SK-N-SH (cell line): ENCODE measurements at regions not wholly inside any gene's neighbourhood (a gene's known extent, or its start where the extent isn't known, plus 50 kb on each side); places are given as distances from the start of the nearest gene placed in this dataset.

ENCODE experiments used
- CTCF ChIA-PET: fragments of 300-600, 350-600 bp; formaldehyde crosslinking; extraction: SDS; loops from one replicate; lab custom pipeline; 2021; lab: Yijun Ruan, JAX
- POLR2A ChIA-PET: fragments of 350-600 bp; sonication (Branson Sonifier 250); formaldehyde crosslinking; extraction: SDS; loops from one replicate; lab custom pipeline; 2020; ENCODE audit warnings: antibody characterized with exemption, inconsistent platforms; lab: Yijun Ruan, JAX
- DNase-seq: peaks from one replicate; pipeline ENCODE4 v3.0.0; 2012
- H2AFZ ChIP-seq: fragments of 200-600 bp; sonication (generic); 2 replicates; pipeline ENCODE4 v1.8.1; 2016; ENCODE audit warnings: antibody characterized with exemption, mild to moderate bottlenecking, low read depth
- H3F3A ChIP-seq: fragments of 200-600 bp; sonication (generic); replicated peaks from 2 replicates; pipeline ENCODE3; 2016; ENCODE audit warnings: antibody characterized with exemption, mild to moderate bottlenecking; ENCODE audit not compliant: insufficient read depth
- H3K27ac ChIP-seq, 2 experiments: fragments of 200-500 bp in 1 of 2; fragments of 200-600 bp in 1 of 2; sonication (Bioruptor generic) in 1 of 2; sonication (generic), shearing (Covaris generic) in 1 of 2; 2 replicates each; pipeline versions ENCODE4 v1.5.1 to v1.6.1; 2014 to 2016; ENCODE audit warnings: low read depth in 2 of 2, inconsistent platforms in 1 of 2, low read length in 1 of 2, mild to moderate bottlenecking in 1 of 2, mixed read lengths in 1 of 2
- H3K27me3 ChIP-seq: fragments of 200-600 bp; sonication (generic), shearing (Covaris generic); 2 replicates; pipeline ENCODE4 v1.6.1; 2016; ENCODE audit warnings: mixed run types; ENCODE audit not compliant: insufficient read depth
- H3K36me3 ChIP-seq, 2 experiments: fragments of 200-500 bp in 1 of 2; fragments of 200-600 bp in 1 of 2; sonication (Bioruptor generic) in 1 of 2; sonication (generic) in 1 of 2; replicated peaks in 1 of 2; 2 replicates each; pipeline versions ENCODE3 to v1.5.1; 2014 to 2016; ENCODE audit warnings: low read length in 1 of 2, mild to moderate bottlenecking in 1 of 2; ENCODE audit not compliant: insufficient read depth in 2 of 2, control insufficient read depth in 1 of 2
- H3K4me1 ChIP-seq, 2 experiments: fragments of 200-500 bp in 1 of 2; fragments of 200-600 bp in 1 of 2; sonication (Bioruptor generic) in 1 of 2; sonication (generic), shearing (Covaris generic) in 1 of 2; 2 replicates each; pipeline versions ENCODE4 v1.5.1 to v1.6.1; 2014 to 2016; ENCODE audit warnings: low read depth in 1 of 2, low read length in 1 of 2, mixed run types in 1 of 2; ENCODE audit not compliant: insufficient read depth in 2 of 2, control insufficient read depth in 1 of 2
- H3K4me2 ChIP-seq: fragments of 200-600 bp; sonication (generic), shearing (Covaris generic); 2 replicates; pipeline ENCODE4 v1.6.1; 2017; ENCODE audit warnings: mixed run types
- H3K4me3 ChIP-seq, 2 experiments: fragments of 200-500 bp in 1 of 2; fragments of 200-600 bp in 1 of 2; sonication (Bioruptor generic) in 1 of 2; sonication (generic), shearing (Covaris generic) in 1 of 2; 2 replicates each; pipeline versions ENCODE4 v1.5.1 to v1.8.1; 2014 to 2016; ENCODE audit warnings: low read depth in 2 of 2, inconsistent platforms in 1 of 2, low read length in 1 of 2, mild to moderate bottlenecking in 1 of 2, mixed read lengths in 1 of 2, moderate library complexity in 1 of 2
- H3K79me2 ChIP-seq: fragments of 200-600 bp; sonication (generic); 2 replicates; pipeline ENCODE4 v1.8.1; 2017; ENCODE audit warnings: mild to moderate bottlenecking; ENCODE audit not compliant: insufficient read depth
- H3K9ac ChIP-seq: fragments of 200-600 bp; sonication (generic); 2 replicates; pipeline ENCODE4 v1.6.1; 2017; ENCODE audit warnings: mixed run types
- H3K9me2 ChIP-seq: fragments of 200-600 bp; sonication (generic); 2 replicates; pipeline ENCODE4 v1.6.1; 2017; ENCODE audit warnings: mixed run types
- H3K9me3 ChIP-seq: fragments of 200-600 bp; sonication (generic); 2 replicates; pipeline ENCODE4 v1.6.1; 2017; ENCODE audit warnings: mixed run types, mild to moderate bottlenecking, moderate library complexity
- H4K20me1 ChIP-seq: fragments of 200-600 bp; sonication (generic); 2 replicates; pipeline ENCODE4 v1.6.1; 2017; ENCODE audit warnings: mild to moderate bottlenecking, mixed run types; ENCODE audit not compliant: insufficient read depth
- CTCF ChIP-seq: fragments of 200-600 bp; sonication (generic); IDR thresholded peaks from 2 replicates; pipeline ENCODE4 v1.6.1; 2017; ENCODE audit warnings: antibody characterized with exemption, mild to moderate bottlenecking, moderate library complexity
- EP300 ChIP-seq, 2 experiments: IDR thresholded peaks; 2 replicates each; pipeline versions ENCODE4 v1.4.0 to v1.6.1; 2012; ENCODE audit warnings: borderline replicate concordance in 1 of 2, low read depth in 1 of 2, low read length in 1 of 2
- FOSL2 ChIP-seq: IDR thresholded peaks from 2 replicates; pipeline ENCODE4 v1.4.0; 2012; ENCODE audit warnings: low read depth, mild to moderate bottlenecking, moderate library complexity, borderline replicate concordance
- FOXM1 ChIP-seq: IDR thresholded peaks from 2 replicates; pipeline ENCODE4 v1.4.0; 2012; ENCODE audit warnings: low read depth, mild to moderate bottlenecking
- GABPA ChIP-seq: IDR thresholded peaks from 2 replicates; pipeline ENCODE4 v1.4.0; 2012; ENCODE audit warnings: low read depth, mild to moderate bottlenecking
- JUND ChIP-seq: IDR thresholded peaks from 2 replicates; pipeline ENCODE4 v1.4.0; 2012
- MAX ChIP-seq: IDR thresholded peaks from 2 replicates; pipeline ENCODE4 v1.4.0; 2012; ENCODE audit warnings: low read depth
- MEF2A ChIP-seq: IDR thresholded peaks from 2 replicates; pipeline ENCODE4 v1.4.0; 2012; ENCODE audit warnings: low read depth, borderline replicate concordance
- MXI1 ChIP-seq: IDR thresholded peaks from 2 replicates; pipeline ENCODE4 v1.6.1; 2012; ENCODE audit warnings: mild to moderate bottlenecking, low read depth, low read length, improper control_type of control experiment
- PBX3 ChIP-seq: IDR thresholded peaks from 2 replicates; pipeline ENCODE4; 2012
- POLR2AphosphoS5 ChIP-seq: IDR thresholded peaks from 2 replicates; pipeline ENCODE4 v1.6.1; 2012; ENCODE audit warnings: low read depth, low read length
- RCOR1 ChIP-seq: fragments of 150-350 bp; IDR thresholded peaks from 2 replicates; pipeline ENCODE4 v1.6.1; 2017; ENCODE audit warnings: antibody characterized with exemption, low read length
- REST ChIP-seq: IDR thresholded peaks from 2 replicates; pipeline ENCODE4 v1.6.1; 2012; ENCODE audit warnings: mild to moderate bottlenecking, low read depth, low read length, moderate library complexity
- RFX5 ChIP-seq: IDR thresholded peaks from 2 replicates; pipeline ENCODE4 v1.6.1; 2012; ENCODE audit warnings: mild to moderate bottlenecking, improper control_type of control experiment, low read length
- RXRA ChIP-seq: IDR thresholded peaks from 2 replicates; pipeline ENCODE4 v1.4.0; 2012; ENCODE audit warnings: low read depth, mild to moderate bottlenecking, borderline replicate concordance
- TEAD4 ChIP-seq: IDR thresholded peaks from 2 replicates; pipeline ENCODE4 v1.4.0; 2012; ENCODE audit warnings: mild to moderate bottlenecking, borderline replicate concordance; ENCODE audit not compliant: insufficient read depth
- USF1 ChIP-seq: IDR thresholded peaks from 2 replicates; pipeline ENCODE4 v1.4.0; 2012; ENCODE audit warnings: low read depth, borderline replicate concordance
- USF2 ChIP-seq: fragments of 150-350 bp; IDR thresholded peaks from 2 replicates; pipeline ENCODE4 v1.6.1; 2017; ENCODE audit warnings: antibody characterized with exemption, low read length, low read depth, borderline replicate concordance
- ZBTB33 ChIP-seq: IDR thresholded peaks from 2 replicates; pipeline ENCODE4 v1.4.0; 2012; ENCODE audit warnings: low read depth, borderline replicate concordance
- WGBS: methylation state at CpG from one replicate; pipeline ENCODE4 v1.1.6; 2017; ENCODE audit warnings: low lambda C conversion rate; 5-methylcytosine and 5-hydroxymethylcytosine counted together

- Histone ChIP-seq H2AFZ (no peak overlapping the region), H3F3A (no peaks in the 10 kb centered on the region), H3K4me2 (no peak overlapping the region), H3K9me3 (0 out of 2 replicates have a peak, but pooled peaks cover 3% of the 10 kb centered on the region), H3K36me3 (no peaks in the 10 kb centered on the region), H3K4me3 (no peak overlapping the region), H3K27ac (no peak overlapping the region), H3K9me2 (no peaks in the 10 kb centered on the region), H4K20me1 (no peaks in the 10 kb centered on the region), H3K27me3 (no peaks in the 10 kb centered on the region), H3K79me2 (no peaks in the 10 kb centered on the region), H3K9ac (no peak overlapping the region), H3K4me1 (no peaks in the 10 kb centered on the region)
- 52% methylated on average over 2 of the region's 2 CpGs for WGBS
- ChIA-PET POLR2A (interaction anchor here (0.6 kb wide), 1 partner anchor 856 kb away, joined by 3 read pairs; no protein-coding TSS in a partner anchor), CTCF (no interaction called here)
- DNase-seq, result no peak
- TF ChIP-seq REST (no peak), USF1 (no peak), RXRA (no peak), CTCF (no peak), POLR2AphosphoS5 (no peak), FOXM1 (no peak), EP300 (IDR thresholded peaks at IDR 0.05; ENCODE audit: borderline replicate concordance in 1 of 2, low read depth in 1 of 2, low read length in 1 of 2) (no peak), TEAD4 (no peak), MAX (no peak), USF2 (no peak), MXI1 (no peak), RCOR1 (no peak), JUND (no peak), MEF2A (no peak), PBX3 (no peak), RFX5 (no peak), GABPA (no peak), FOSL2 (no peak), ZBTB33 (no peak)
These were observed 367.8 kb downstream of the LMO4 start for GRCh38 chr1:87696483-87696882.
